Right atrium auricular region (tissue), 2 donors: ENCODE measurements at regions not wholly inside any gene's neighbourhood (a gene's known extent, or its start where the extent isn't known, plus 50 kb on each side); places are given as distances from the start of the nearest gene placed in this dataset.

Experiments used
- DNase-seq: peaks from one replicate; pipeline ENCODE4 v3.0.0-alpha.2; 2019; ENCODE audit warnings: low spot score
- H3K27ac ChIP-seq, 2 donors: fragments of 200-600 bp; sonication (generic); 1 replicate in 1 of 2; 2 replicates in 1 of 2; pipeline ENCODE4 v1.5.1; 2016 to 2019
- H3K27me3 ChIP-seq, 2 donors: fragments of 200-600 bp; sonication (generic); one replicate each; pipeline versions ENCODE4 v1.5.1 to v1.6.0; 2017 to 2019
- H3K36me3 ChIP-seq: fragments of 200-600 bp; sonication (generic); one replicate; pipeline ENCODE4 v1.5.1; 2016
- H3K4me1 ChIP-seq, 2 donors: fragments of 200-600 bp; sonication (generic); one replicate each; pipeline versions ENCODE4 v1.5.1 to v1.6.0; 2017 to 2019
- H3K4me3 ChIP-seq, 2 donors: fragments of 200-600 bp; sonication (generic); 1 replicate in 1 of 2; 2 replicates in 1 of 2; pipeline ENCODE4 v1.5.1; 2017 to 2019; ENCODE audit warnings: mild to moderate bottlenecking in 1 of 2, moderate library complexity in 1 of 2
- H3K9me3 ChIP-seq, 2 donors: fragments of 200-600 bp; sonication (generic); one replicate each; pipeline ENCODE4 v1.5.1; 2019
- TF ChIP-seq, protein P1 (sequence below), 2 donors: fragments of 200-600 bp; sonication (generic); IDR thresholded peaks; one replicate each; pipeline ENCODE4 v1.5.1; 2019; ENCODE audit warnings: antibody characterized with exemption in 2 of 2

DNA sequence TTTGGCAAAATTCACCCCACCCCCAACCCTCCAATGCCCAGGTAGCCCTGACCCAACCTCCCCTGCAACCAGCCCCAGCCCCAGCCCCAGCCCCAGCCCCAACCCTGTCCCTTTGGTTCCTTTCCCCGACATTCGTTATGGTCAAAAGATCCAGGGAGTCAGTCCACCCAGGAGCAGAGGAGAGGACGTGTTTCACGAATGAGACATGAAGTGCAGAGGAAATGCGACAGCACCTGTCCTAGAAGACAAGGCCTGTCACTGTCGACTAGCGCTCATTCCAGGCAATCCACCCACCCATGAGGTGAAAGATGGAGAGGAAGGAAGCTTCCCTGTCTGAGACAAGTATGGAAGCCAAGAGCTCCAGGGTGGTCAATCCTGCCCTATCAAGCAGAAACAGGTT is 485.0 kb downstream of the SPATA31A7 start:
- H3K4me3 ChIP-seq = no peak overlapping the region
- no peaks in the 10 kb centered on the region for H3K27me3 ChIP-seq
- no peaks in the 10 kb centered on the region for H3K4me1 ChIP-seq
- TF ChIP-seq, protein P1, sequence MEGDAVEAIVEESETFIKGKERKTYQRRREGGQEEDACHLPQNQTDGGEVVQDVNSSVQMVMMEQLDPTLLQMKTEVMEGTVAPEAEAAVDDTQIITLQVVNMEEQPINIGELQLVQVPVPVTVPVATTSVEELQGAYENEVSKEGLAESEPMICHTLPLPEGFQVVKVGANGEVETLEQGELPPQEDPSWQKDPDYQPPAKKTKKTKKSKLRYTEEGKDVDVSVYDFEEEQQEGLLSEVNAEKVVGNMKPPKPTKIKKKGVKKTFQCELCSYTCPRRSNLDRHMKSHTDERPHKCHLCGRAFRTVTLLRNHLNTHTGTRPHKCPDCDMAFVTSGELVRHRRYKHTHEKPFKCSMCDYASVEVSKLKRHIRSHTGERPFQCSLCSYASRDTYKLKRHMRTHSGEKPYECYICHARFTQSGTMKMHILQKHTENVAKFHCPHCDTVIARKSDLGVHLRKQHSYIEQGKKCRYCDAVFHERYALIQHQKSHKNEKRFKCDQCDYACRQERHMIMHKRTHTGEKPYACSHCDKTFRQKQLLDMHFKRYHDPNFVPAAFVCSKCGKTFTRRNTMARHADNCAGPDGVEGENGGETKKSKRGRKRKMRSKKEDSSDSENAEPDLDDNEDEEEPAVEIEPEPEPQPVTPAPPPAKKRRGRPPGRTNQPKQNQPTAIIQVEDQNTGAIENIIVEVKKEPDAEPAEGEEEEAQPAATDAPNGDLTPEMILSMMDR (IDR thresholded peaks at IDR 0.05) = no peak
- H3K27ac ChIP-seq = no peak overlapping the region
- no peaks in the 10 kb centered on the region for H3K9me3 ChIP-seq
- no peak for DNase-seq
- no peaks in the 10 kb centered on the region for H3K36me3 ChIP-seq
